ENCODE measurements at regions not wholly inside any gene's neighbourhood (a gene's known extent, or its start where the extent isn't known, plus 50 kb on each side); places are given as distances from the start of the nearest gene placed in this dataset.

DNA sequence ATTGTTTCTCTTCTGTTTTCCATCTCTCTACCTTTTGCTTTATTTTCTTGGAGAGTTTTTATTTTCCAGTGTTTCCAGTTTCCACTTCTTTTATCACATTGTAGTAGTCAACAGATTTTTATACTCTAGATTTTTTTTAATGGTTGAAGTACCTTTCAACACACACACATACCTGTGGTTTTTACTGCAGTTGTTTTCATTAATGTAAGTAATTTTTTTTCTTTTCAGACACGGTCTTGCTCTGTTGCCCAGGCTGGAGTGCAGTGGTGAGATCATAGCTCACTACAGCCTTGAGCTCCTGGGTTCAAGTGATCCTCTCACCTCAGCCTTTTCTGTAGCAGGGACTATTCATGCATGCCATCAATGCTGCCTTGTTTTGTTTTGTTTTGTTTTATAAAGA lies 472.5 kb upstream of the SGO1 start:
- intact Hi-C loops (cut with DNase I) = no loop called here
- H3K9me3 ChIP-seq = peaks cover 4% of the 10 kb centered on the region
- DNase-seq (ENCODE audit: extremely low spot score in 2 of 2) = no peak

DNA sequence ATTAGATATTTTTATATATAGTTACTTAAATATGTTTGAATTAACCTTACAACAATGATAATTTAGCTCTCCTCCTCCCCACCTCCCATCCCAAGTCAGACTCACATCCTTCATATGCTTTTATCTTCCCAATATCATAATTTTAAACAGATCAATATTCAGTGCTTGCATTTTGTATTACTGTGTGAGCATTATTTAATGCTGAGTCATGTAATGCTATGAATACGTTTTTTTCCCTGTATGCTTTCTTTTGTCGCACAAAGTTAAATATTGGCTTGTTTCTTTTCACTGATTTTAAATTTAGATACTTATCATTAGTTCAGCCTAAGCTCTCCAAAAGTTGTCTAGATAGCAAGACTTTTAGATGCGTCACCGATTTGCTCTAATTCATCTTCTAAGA lies 471.6 kb upstream of the SGO1 start:
- TF ChIP-seq POLR2AphosphoS5 (IDR thresholded peaks at IDR 0.05; ENCODE audit: insufficient read depth in 1 of 2, low read depth in 1 of 2) = no peak
- Histone ChIP-seq H3K36me3 (no peaks in the 10 kb centered on the region), H3K4me3 (no peak overlapping the region), H3K27me3 (no peaks in the 10 kb centered on the region), H3K27ac (no peak overlapping the region), H3K4me1 (no peaks in the 10 kb centered on the region), H3K9me3 (peaks cover 4% of the 10 kb centered on the region)
- DNase-seq (ENCODE audit: extremely low spot score in 2 of 2) = no peak
- intact Hi-C loops (cut with DNase I) = no loop called here

More for the DNA sequence above, 472.5 kb upstream of the SGO1 start:
- H3K4me1 ChIP-seq = no peaks in the 10 kb centered on the region
- H3K27me3 ChIP-seq = no peaks in the 10 kb centered on the region
- no peak overlapping the region for H3K27ac ChIP-seq
- no peak overlapping the region for H3K4me3 ChIP-seq
- TF ChIP-seq POLR2A (IDR thresholded peaks at IDR 0.05) = no peak
- TF ChIP-seq POLR2AphosphoS5 (IDR thresholded peaks at IDR 0.05; ENCODE audit: insufficient read depth in 1 of 2, low read depth in 1 of 2) = no peak
- TF ChIP-seq, protein P1, sequence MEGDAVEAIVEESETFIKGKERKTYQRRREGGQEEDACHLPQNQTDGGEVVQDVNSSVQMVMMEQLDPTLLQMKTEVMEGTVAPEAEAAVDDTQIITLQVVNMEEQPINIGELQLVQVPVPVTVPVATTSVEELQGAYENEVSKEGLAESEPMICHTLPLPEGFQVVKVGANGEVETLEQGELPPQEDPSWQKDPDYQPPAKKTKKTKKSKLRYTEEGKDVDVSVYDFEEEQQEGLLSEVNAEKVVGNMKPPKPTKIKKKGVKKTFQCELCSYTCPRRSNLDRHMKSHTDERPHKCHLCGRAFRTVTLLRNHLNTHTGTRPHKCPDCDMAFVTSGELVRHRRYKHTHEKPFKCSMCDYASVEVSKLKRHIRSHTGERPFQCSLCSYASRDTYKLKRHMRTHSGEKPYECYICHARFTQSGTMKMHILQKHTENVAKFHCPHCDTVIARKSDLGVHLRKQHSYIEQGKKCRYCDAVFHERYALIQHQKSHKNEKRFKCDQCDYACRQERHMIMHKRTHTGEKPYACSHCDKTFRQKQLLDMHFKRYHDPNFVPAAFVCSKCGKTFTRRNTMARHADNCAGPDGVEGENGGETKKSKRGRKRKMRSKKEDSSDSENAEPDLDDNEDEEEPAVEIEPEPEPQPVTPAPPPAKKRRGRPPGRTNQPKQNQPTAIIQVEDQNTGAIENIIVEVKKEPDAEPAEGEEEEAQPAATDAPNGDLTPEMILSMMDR (IDR thresholded peaks at IDR 0.05) = no peak
- H3K36me3 ChIP-seq = no peaks in the 10 kb centered on the region

DNA sequence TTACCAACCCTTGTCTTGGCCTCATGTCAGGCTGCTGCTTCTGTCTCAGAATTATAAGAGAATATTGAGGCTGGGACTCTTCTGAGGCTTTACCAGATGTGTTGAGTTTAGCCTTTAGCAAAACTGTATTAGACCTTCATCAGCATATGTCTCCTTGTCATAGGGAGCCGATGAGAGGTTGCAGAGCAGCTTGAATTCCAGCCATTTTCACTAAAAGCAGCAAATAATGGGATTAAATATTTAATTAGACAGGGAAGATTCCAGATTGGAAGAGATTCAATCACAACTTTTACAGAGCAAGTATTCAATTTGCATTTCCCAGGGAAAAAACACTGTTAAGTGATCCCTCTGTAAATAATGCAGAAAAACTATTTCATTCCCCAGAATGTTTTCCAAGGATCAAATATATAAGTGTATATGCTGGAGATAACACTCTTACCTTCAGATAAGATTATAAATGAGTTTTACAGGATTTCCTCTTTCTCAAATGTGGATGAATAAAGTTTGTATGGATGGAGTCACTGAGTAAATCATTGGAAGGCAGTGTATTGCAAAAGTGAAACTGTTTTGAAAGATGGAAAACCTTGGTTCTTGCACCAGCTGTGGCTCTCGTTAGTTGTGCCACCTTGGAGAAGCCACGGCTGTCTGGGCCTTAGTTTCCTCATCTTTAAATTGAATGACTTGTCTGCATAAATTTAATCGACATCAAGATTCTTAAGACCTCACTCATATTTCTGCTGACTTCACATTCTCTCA lies 466.4 kb upstream of the SGO1 start:
- no peak overlapping the region for H3K27ac ChIP-seq
- no peak overlapping the region for H3K4me3 ChIP-seq
- TF ChIP-seq, protein P1 (IDR thresholded peaks at IDR 0.05) = no peak
- TF ChIP-seq POLR2AphosphoS5 (IDR thresholded peaks at IDR 0.05; ENCODE audit: insufficient read depth in 1 of 2, low read depth in 1 of 2) (no peak), POLR2A (IDR thresholded peaks at IDR 0.05) (no peak)
- peaks cover 6% of the 10 kb centered on the region for H3K9me3 ChIP-seq
- H3K36me3 ChIP-seq = no peaks in the 10 kb centered on the region
- no peaks in the 10 kb centered on the region for H3K4me1 ChIP-seq
- intact Hi-C loops (cut with DNase I) = no loop called here
- H3K27me3 ChIP-seq = no peaks in the 10 kb centered on the region
- DNase-seq (ENCODE audit: extremely low spot score in 2 of 2) = no peak

DNA sequence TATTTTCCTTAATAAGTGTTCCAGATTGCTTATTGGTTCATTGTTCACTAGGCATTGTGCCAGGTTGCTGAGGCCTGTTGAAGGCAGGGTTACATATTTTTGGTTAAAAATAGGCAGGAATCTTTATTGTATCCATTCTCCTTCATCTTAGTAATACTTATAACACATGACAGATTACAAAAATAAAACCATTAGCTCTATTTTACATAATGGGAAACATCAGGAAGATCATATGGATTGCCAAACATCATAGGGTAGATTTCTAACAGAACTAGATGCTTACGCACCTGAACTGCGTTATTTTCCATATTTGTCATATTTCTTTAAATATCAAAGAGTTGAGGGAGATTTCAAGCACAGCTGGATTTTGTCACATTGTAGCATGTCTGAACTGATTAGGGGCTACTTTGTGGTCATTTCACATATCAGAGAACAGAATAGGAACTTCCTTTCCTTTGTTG lies 462.9 kb upstream of the SGO1 start:
- intact Hi-C loops (cut with DNase I) = no loop called here
- peaks cover 2% of the 10 kb centered on the region for H3K9me3 ChIP-seq
- no peak overlapping the region for H3K27ac ChIP-seq
- TF ChIP-seq, protein P1 (IDR thresholded peaks at IDR 0.05) = no peak
- TF ChIP-seq POLR2A (IDR thresholded peaks at IDR 0.05) (no peak), POLR2AphosphoS5 (IDR thresholded peaks at IDR 0.05; ENCODE audit: insufficient read depth in 1 of 2, low read depth in 1 of 2) (no peak)
- H3K4me3 ChIP-seq = no peak overlapping the region
- no peaks in the 10 kb centered on the region for H3K36me3 ChIP-seq
- DNase-seq (ENCODE audit: extremely low spot score in 2 of 2) = no peak
- no peaks in the 10 kb centered on the region for H3K4me1 ChIP-seq
- H3K27me3 ChIP-seq = no peaks in the 10 kb centered on the region

DNA sequence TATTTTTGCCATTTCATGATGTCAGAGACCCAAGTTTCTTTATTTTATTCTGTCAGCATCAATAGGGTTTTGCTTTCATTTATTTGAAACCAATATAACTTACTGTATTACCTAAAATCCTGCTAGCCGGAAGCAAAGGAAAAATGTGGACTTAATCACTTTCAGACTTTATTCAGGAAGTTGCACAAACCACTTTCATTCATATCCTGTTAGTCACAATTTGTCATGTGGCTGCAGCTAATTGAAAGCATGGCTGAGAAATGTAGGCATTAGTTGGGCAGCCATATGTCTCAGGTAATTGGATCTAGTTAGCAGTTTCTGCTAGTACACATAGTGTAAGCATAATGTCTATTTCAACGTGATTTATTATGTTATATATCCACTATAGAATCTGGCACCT lies 462.3 kb upstream of the SGO1 start:
- intact Hi-C loops (cut with DNase I) = no loop called here
- Histone ChIP-seq H3K4me3 (no peak overlapping the region), H3K27ac (no peak overlapping the region), H3K27me3 (no peaks in the 10 kb centered on the region), H3K9me3 (peaks cover 2% of the 10 kb centered on the region), H3K4me1 (no peaks in the 10 kb centered on the region), H3K36me3 (no peaks in the 10 kb centered on the region)
- TF ChIP-seq POLR2A (IDR thresholded peaks at IDR 0.05) (no peak), POLR2AphosphoS5 (IDR thresholded peaks at IDR 0.05; ENCODE audit: insufficient read depth in 1 of 2, low read depth in 1 of 2) (no peak)
- TF ChIP-seq, protein P1 (IDR thresholded peaks at IDR 0.05) = no peak
- DNase-seq (ENCODE audit: extremely low spot score in 2 of 2) = no peak

Measured in vagina (tissue), 2 donors.